ENCODE measurements at regions not wholly inside any gene's neighbourhood (a gene's known extent, or its start where the extent isn't known, plus 50 kb on each side); places are given as distances from the start of the nearest gene placed in this dataset.

- DNase-seq (ENCODE audit: low read depth): no peak
- H3K4me3 ChIP-seq (ENCODE audit: low read depth, low read length): no peak overlapping the region
- no peak for TF ChIP-seq POLR2A (IDR thresholded peaks at IDR 0.05; ENCODE audit: extremely low read depth, insufficient read length)
- TF ChIP-seq MAX (IDR thresholded peaks at IDR 0.05; ENCODE audit: low read depth, low read length): no peak
- no peak for TF ChIP-seq MYC (IDR thresholded peaks at IDR 0.05; ENCODE audit: low read depth, low read length)
- no peak for TF ChIP-seq CTCF (IDR thresholded peaks at IDR 0.05; ENCODE audit: low read depth, low read length)
These were observed 430.7 kb upstream of the GRM3 start for GRCh38 chr7:86212976-86213375.

GRCh38 chr7:86209036-86209435, 434.7 kb upstream of the GRM3 start:
- no peak overlapping the region for H3K4me3 ChIP-seq (ENCODE audit: low read depth, low read length)
- TF ChIP-seq MYC (IDR thresholded peaks at IDR 0.05; ENCODE audit: low read depth, low read length) (no peak), POLR2A (IDR thresholded peaks at IDR 0.05; ENCODE audit: extremely low read depth, insufficient read length) (no peak), CTCF (IDR thresholded peaks at IDR 0.05; ENCODE audit: low read depth, low read length) (no peak)
- DNase-seq (ENCODE audit: low read depth): no peak

GRCh38 chr7:86207740-86208139, 436.0 kb upstream of the GRM3 start:
- H3K4me3 ChIP-seq (ENCODE audit: low read depth, low read length): no peak overlapping the region

GRCh38 chr7:86202833-86203232, 440.9 kb upstream of the GRM3 start:
- no peak for DNase-seq (ENCODE audit: low read depth)
- H3K4me3 ChIP-seq (ENCODE audit: low read depth, low read length): no peak overlapping the region
- no peak for TF ChIP-seq POLR2A (IDR thresholded peaks at IDR 0.05; ENCODE audit: extremely low read depth, insufficient read length)
- no peak for TF ChIP-seq CTCF (IDR thresholded peaks at IDR 0.05; ENCODE audit: low read depth, low read length)

More at GRCh38 chr7:86207740-86208139, 436.0 kb upstream of the GRM3 start:
- TF ChIP-seq CTCF (IDR thresholded peaks at IDR 0.05; ENCODE audit: low read depth, low read length) (no peak), MYC (IDR thresholded peaks at IDR 0.05; ENCODE audit: low read depth, low read length) (no peak), POLR2A (IDR thresholded peaks at IDR 0.05; ENCODE audit: extremely low read depth, insufficient read length) (no peak), MAX (IDR thresholded peaks at IDR 0.05; ENCODE audit: low read depth, low read length) (no peak)
- no peak for DNase-seq (ENCODE audit: low read depth)

- DNase-seq (ENCODE audit: low read depth): no peak
- TF ChIP-seq MAX (IDR thresholded peaks at IDR 0.05; ENCODE audit: low read depth, low read length) (no peak), CTCF (IDR thresholded peaks at IDR 0.05; ENCODE audit: low read depth, low read length) (no peak), POLR2A (IDR thresholded peaks at IDR 0.05; ENCODE audit: extremely low read depth, insufficient read length) (no peak), MYC (IDR thresholded peaks at IDR 0.05; ENCODE audit: low read depth, low read length) (no peak)
- no peak overlapping the region for H3K4me3 ChIP-seq (ENCODE audit: low read depth, low read length)
These were observed 441.9 kb upstream of the GRM3 start for GRCh38 chr7:86201767-86202166.

GRCh38 chr7:86199881-86200614, 443.7 kb upstream of the GRM3 start:
- H3K4me3 ChIP-seq (ENCODE audit: low read depth, low read length): no peak overlapping the region
- no peak for DNase-seq (ENCODE audit: low read depth)
- TF ChIP-seq MYC (IDR thresholded peaks at IDR 0.05; ENCODE audit: low read depth, low read length): no peak
- no peak for TF ChIP-seq CTCF (IDR thresholded peaks at IDR 0.05; ENCODE audit: low read depth, low read length)
- TF ChIP-seq MAX (IDR thresholded peaks at IDR 0.05; ENCODE audit: low read depth, low read length): no peak
- no peak for TF ChIP-seq POLR2A (IDR thresholded peaks at IDR 0.05; ENCODE audit: extremely low read depth, insufficient read length)

Measured in NB4 (cell line).